K562 (cell line): ENCODE measurements at regions not wholly inside any gene's neighbourhood (a gene's known extent, or its start where the extent isn't known, plus 50 kb on each side); places are given as distances from the start of the nearest gene placed in this dataset.

ENCODE experiments used
- ATAC-seq: fragments of 200-7000 bp; cut with Tn5 transposase; 3 replicates; pipeline ENCODE4 v1.9.1; 2020; ENCODE audit warnings: moderate library complexity
- BruUV-seq: library from RNA; stranded (reverse); fragments of 400-500 nt; replicated peaks from 2 replicates; lab custom pipeline; 2021; lab: Mats Ljungman, UMichigan
- CTCF ChIA-PET: fragments of 300-600 bp; formaldehyde crosslinking; extraction: SDS; loops from one replicate; lab custom pipeline; 2021; ENCODE audit warnings: low intra/inter-chr PET ratio; lab: Yijun Ruan, JAX
- POLR2A ChIA-PET: fragments of 300-600, 350-650 bp; sonication (Branson Sonifier 250); formaldehyde crosslinking; extraction: SDS; loops from one replicate; lab custom pipeline; 2021; ENCODE audit warnings: antibody characterized with exemption, inconsistent platforms; lab: Yijun Ruan, JAX
- DNase-seq, 4 experiments: peaks; one replicate each; pipeline versions ENCODE4 v3.0.0 to v3.0.0-alpha.2; 2011 to 2018; ENCODE audit warnings: low spot score in 3 of 4, mixed read lengths in 3 of 4; ENCODE audit errors: extremely low read depth in 1 of 4
- FAIRE-seq: peaks from 2 replicates; lab custom pipeline; 2011; peaks lifted over from hg19 to GRCh38; lab: Jason Lieb, UNC
- H2AFZ ChIP-seq: 2 replicates; pipeline ENCODE4 v1.6.0; 2011; ENCODE audit warnings: low read depth, low read length, control low read depth, inconsistent platforms
- H3K27ac ChIP-seq: fragments of 200-600 bp; 3 replicates; pipeline ENCODE4 v1.8.0; 2011; ENCODE audit warnings: low read depth, mild to moderate bottlenecking, control low read depth, inconsistent platforms, low read length, moderate library complexity, mixed read lengths; ENCODE audit errors: extremely low read depth
- H3K27me3 ChIP-seq, 2 experiments: fragments of 300-600 bp in 1 of 2; 2 replicates in 1 of 2; 3 replicates in 1 of 2; pipeline versions ENCODE4 v1.6.0 to v1.8.0; 2011; ENCODE audit warnings: inconsistent platforms in 2 of 2, low read length in 2 of 2, mild to moderate bottlenecking in 1 of 2, mixed read lengths in 1 of 2, moderate library complexity in 1 of 2; ENCODE audit not compliant: control insufficient read depth in 2 of 2, insufficient read depth in 2 of 2
- H3K36me3 ChIP-seq: fragments of 300-600 bp; 3 replicates; pipeline ENCODE4 v1.8.0; 2011; ENCODE audit warnings: mild to moderate bottlenecking, low read length, inconsistent platforms; ENCODE audit not compliant: control insufficient read depth, insufficient read depth
- H3K4me1 ChIP-seq, 2 experiments: fragments of 200-600 bp in 1 of 2; replicated peaks in 1 of 2; 2 replicates in 1 of 2; 3 replicates in 1 of 2; pipeline versions ENCODE4 v1.5.1 to v1.8.0; 2011; ENCODE audit warnings: inconsistent platforms in 2 of 2, low read length in 2 of 2, mild to moderate bottlenecking in 1 of 2, mixed read lengths in 1 of 2, moderate library complexity in 1 of 2; ENCODE audit not compliant: control insufficient read depth in 2 of 2, insufficient read depth in 2 of 2
- H3K4me2 ChIP-seq: 2 replicates; pipeline ENCODE4 v1.6.1; 2011; ENCODE audit warnings: low read length, control low read depth, inconsistent platforms, mixed read lengths; ENCODE audit not compliant: insufficient read depth
- H3K4me3 ChIP-seq: fragments of 200-600 bp; sonication (generic), shearing (Covaris generic); 2 replicates; pipeline ENCODE4 v1.5.1; 2016; ENCODE audit warnings: control low read depth, inconsistent platforms
- H3K79me2 ChIP-seq: fragments of 200-600 bp; 3 replicates; pipeline ENCODE4 v1.8.0; 2011; ENCODE audit warnings: low read length, inconsistent platforms; ENCODE audit not compliant: control insufficient read depth, insufficient read depth
- H3K9ac ChIP-seq, 2 experiments: 2 replicates each; pipeline versions ENCODE4 v1.6.0 to v1.6.1; 2011; ENCODE audit warnings: low read depth in 2 of 2, low read length in 2 of 2, control low read depth in 1 of 2, inconsistent platforms in 1 of 2, mild to moderate bottlenecking in 1 of 2, mixed read lengths in 1 of 2; ENCODE audit not compliant: insufficient read depth in 1 of 2
- H3K9me1 ChIP-seq: one replicate; pipeline ENCODE4 v1.6.0; 2011; ENCODE audit warnings: inconsistent platforms, mild to moderate bottlenecking, low read length, moderate library complexity; ENCODE audit not compliant: control insufficient read depth, insufficient read depth
- H3K9me3 ChIP-seq: replicated peaks from 2 replicates; pipeline ENCODE4 v1.5.1; 2011; ENCODE audit warnings: low read depth, low read length, inconsistent platforms; ENCODE audit not compliant: control insufficient read depth, insufficient read depth
- H4K20me1 ChIP-seq: replicated peaks from 2 replicates; pipeline ENCODE4 v1.6.1; 2011; ENCODE audit warnings: low read length, inconsistent platforms, mixed read lengths; ENCODE audit not compliant: control insufficient read depth, insufficient read depth
- ARNT ChIP-seq, 2 experiments: fragments of 450-650 bp; IDR thresholded peaks; 2 replicates each; pipeline ENCODE4 v1.6.1; 2016; ENCODE audit warnings: mild to moderate bottlenecking in 1 of 2
- BCL6 ChIP-seq: fragments of 250-450 bp; sonication (Bioruptor Pico); IDR thresholded peaks from 2 replicates; pipeline ENCODE4 v1.4.0; 2020
- DIDO1 ChIP-seq: fragments of 450-650 bp; IDR thresholded peaks from 2 replicates; pipeline ENCODE4 v1.6.1; 2016; ENCODE audit warnings: low read depth, missing biosample characterization, missing genetic modification characterization
- ELF1 ChIP-seq: fragments of 200-800 bp; sonication (Bioruptor generic); IDR thresholded peaks from 2 replicates; pipeline ENCODE4 v1.6.1; 2016; ENCODE audit warnings: missing genetic modification characterization, missing compliant biosample characterization
- FOXA3 ChIP-seq, 2 experiments: fragments of 450-650 bp in 1 of 2; sonication (generic) in 1 of 2; formaldehyde crosslinking; IDR thresholded peaks in 1 of 2; conservative IDR thresholded peaks in 1 of 2; 2 replicates each; pipeline versions ENCODE4 v1.4.0 to v1.8.0; 2020 to 2022; ENCODE audit warnings: mild to moderate bottlenecking in 2 of 2, missing genetic modification reagents in 1 of 2
- MBD2 ChIP-seq: sonication (generic); IDR thresholded peaks from 2 replicates; pipeline ENCODE4 v1.6.1; 2016; ENCODE audit warnings: low read depth, borderline replicate concordance
- RBM17 ChIP-seq: fragments of 200-400 bp; formaldehyde crosslinking; IDR thresholded peaks from 2 replicates; pipeline ENCODE4 v1.6.1; 2017; ENCODE audit warnings: low read depth, mild to moderate bottlenecking, low read length, borderline replicate concordance
- THAP12 ChIP-seq: fragments of 250-450 bp; sonication (Bioruptor Pico); IDR thresholded peaks from 2 replicates; pipeline ENCODE4 v1.9.0; 2021; ENCODE audit warnings: mild to moderate bottlenecking, inconsistent platforms
- ZFX ChIP-seq: sonication (generic); formaldehyde crosslinking; IDR thresholded peaks from 2 replicates; pipeline ENCODE4 v1.8.0; 2022; ENCODE audit warnings: mild to moderate bottlenecking, missing genetic modification reagents, moderate library complexity
- ZKSCAN3 ChIP-seq: fragments of 250-450 bp; sonication (Bioruptor Pico); IDR thresholded peaks from 2 replicates; pipeline ENCODE4 v1.4.0; 2020
- ZSCAN32 ChIP-seq: fragments of 450-650 bp; formaldehyde crosslinking; IDR thresholded peaks from 2 replicates; pipeline ENCODE4 v1.4.0; 2020; ENCODE audit warnings: mild to moderate bottlenecking, moderate library complexity
- WGBS: fragments of 100-300 bp; shearing (Covaris generic); methylation state at CpG from one replicate; pipeline ENCODE4 v1.1.6; 2016; ENCODE audit warnings: low coverage, mixed read lengths; ENCODE audit not compliant: insufficient coverage; ENCODE audit errors: missing lambda C conversion rate; 5-methylcytosine and 5-hydroxymethylcytosine counted together
- in situ Hi-C: fragments of 300-500 bp; cut with MboI; formaldehyde crosslinking; loops from 4 replicates; pipeline ENCODE4 v1.15.0; 2018; ENCODE audit warnings: inconsistent platforms, mixed read lengths
- intact Hi-C: fragments of 100-400 bp; cut with micrococcal nuclease; formaldehyde crosslinking; loops from 2 replicates; pipeline ENCODE4 v1.14.2; 2022

GRCh38 chr3:184450547-184450946 is 70.7 kb downstream of the CHRD start:
- Histone ChIP-seq H3K4me1 (no peaks in the 10 kb centered on the region), H3K9me1 (no peaks in the 10 kb centered on the region), H3K9ac (no peak overlapping the region), H3K27me3 (peaks cover 15 to 33% of the 10 kb centered on the region in 2 experiments; a peak in 3 of 5 replicates), H4K20me1 (no peaks in the 10 kb centered on the region), H3K4me2 (no peak overlapping the region), H3K27ac (no peak overlapping the region), H3K36me3 (no peaks in the 10 kb centered on the region), H2AFZ (no peak overlapping the region), H3K79me2 (no peaks in the 10 kb centered on the region), H3K9me3 (no peaks in the 10 kb centered on the region), H3K4me3 (no peak overlapping the region)
- ATAC-seq: no peak
- intact Hi-C loops (no loop called here), in situ Hi-C loops (no loop called here)
- BruUV-seq: no TSS peak
- DNase-seq: no peak
- WGBS: 4% methylated on average over 4 of the region's 4 CpGs
- FAIRE-seq: no peak
- POLR2A ChIA-PET: interaction anchor here (0.9 kb wide), 1 partner anchor 32 kb away, joined by 3 read pairs; no protein-coding TSS in a partner anchor
- CTCF ChIA-PET: no interaction called here
- no peak for TF ChIP-seq ELF1 (tag)
- TF ChIP-seq ZSCAN32 (CRISPR knock-in tag): no peak
- no peak for TF ChIP-seq ARNT (IDR thresholded peaks at IDR 0.05)
- no peak for TF ChIP-seq DIDO1 (tag)
- TF ChIP-seq FOXA3 (CRISPR knock-in tag; conservative IDR thresholded peaks at IDR 0.05 in 1 of 2, IDR thresholded peaks at IDR 0.05 in 1 of 2): no peak
- TF ChIP-seq THAP12: no peak
- no peak for TF ChIP-seq ZFX (CRISPR knock-in tag)
- no peak for TF ChIP-seq BCL6 (CRISPR knock-in tag)
- TF ChIP-seq RBM17: no peak
- no peak for TF ChIP-seq ZKSCAN3 (CRISPR knock-in tag)
- no peak for TF ChIP-seq MBD2
